ENCODE measurements at regions not wholly inside any gene's neighbourhood (a gene's known extent, or its start where the extent isn't known, plus 50 kb on each side); places are given as distances from the start of the nearest gene placed in this dataset.

GRCh38 chr6:117018771-117019170 lies 141.7 kb downstream of the RFX6 start:
- H3K27ac ChIP-seq = no peak overlapping the region
- no peaks in the 10 kb centered on the region for H3K36me3 ChIP-seq
- WGBS, 2 donors = 83 to 88% methylated on average over 1 of the region's 1 CpG
- ATAC-seq (ENCODE audit: low FRiP score in 2 of 2) (no peak), DNase-seq (no peak)
- no peaks in the 10 kb centered on the region for H3K27me3 ChIP-seq
- TF ChIP-seq CTCF (IDR thresholded peaks at IDR 0.05) (no peak), POLR2AphosphoS5 (IDR thresholded peaks at IDR 0.05) (no peak), EP300 (IDR thresholded peaks at IDR 0.05) (no peak)
- H3K9me3 ChIP-seq = peaks cover 0 to 6% (median 0%) of the 10 kb centered on the region in 4 donors
- H3K4me3 ChIP-seq = no peak overlapping the region
- no peaks in the 10 kb centered on the region for H3K4me1 ChIP-seq

GRCh38 chr6:117022774-117023173 lies 145.7 kb downstream of the RFX6 start:
- no peaks in the 10 kb centered on the region for H3K36me3 ChIP-seq
- H3K9me3 ChIP-seq = no peaks in the 10 kb centered on the region
- H3K4me3 ChIP-seq = no peak overlapping the region
- no peaks in the 10 kb centered on the region for H3K4me1 ChIP-seq
- H3K27ac ChIP-seq = no peak overlapping the region
- no peaks in the 10 kb centered on the region for H3K27me3 ChIP-seq
- TF ChIP-seq POLR2AphosphoS5 (IDR thresholded peaks at IDR 0.05) (no peak), CTCF (IDR thresholded peaks at IDR 0.05) (no peak), EP300 (IDR thresholded peaks at IDR 0.05) (no peak), POLR2A (IDR thresholded peaks at IDR 0.05) (no peak)
- no peak for DNase-seq
- ATAC-seq (ENCODE audit: low FRiP score in 2 of 2) = no peak

- Histone ChIP-seq H3K9me3 (no peaks in the 10 kb centered on the region), H3K36me3 (no peaks in the 10 kb centered on the region), H3K27ac (no peak overlapping the region), H3K4me1 (no peaks in the 10 kb centered on the region), H3K27me3 (no peaks in the 10 kb centered on the region), H3K4me3 (no peak overlapping the region)
- WGBS, 2 donors = 46 to 64% methylated on average over 5 of the region's 5 CpGs
- no peak for ATAC-seq (ENCODE audit: low FRiP score in 2 of 2)
- TF ChIP-seq EP300 (IDR thresholded peaks at IDR 0.05) (no peak), POLR2AphosphoS5 (IDR thresholded peaks at IDR 0.05) (no peak), POLR2A (IDR thresholded peaks at IDR 0.05) (no peak), CTCF (IDR thresholded peaks at IDR 0.05) (no peak)
- DNase-seq = peak in 1 of 2 donors; percentile 2
Observed at GRCh38 chr6:117025310-117025709, 148.3 kb downstream of the RFX6 start.

- TF ChIP-seq CTCF (IDR thresholded peaks at IDR 0.05) (no peak), POLR2AphosphoS5 (IDR thresholded peaks at IDR 0.05) (no peak), EP300 (IDR thresholded peaks at IDR 0.05) (no peak), POLR2A (IDR thresholded peaks at IDR 0.05) (no peak)
- Histone ChIP-seq H3K4me1 (no peaks in the 10 kb centered on the region), H3K27ac (no peak overlapping the region), H3K36me3 (no peaks in the 10 kb centered on the region), H3K9me3 (no peaks in the 10 kb centered on the region), H3K27me3 (no peaks in the 10 kb centered on the region), H3K4me3 (no peak overlapping the region)
- DNase-seq = no peak
- WGBS, 2 donors = 47 to 72% methylated on average over 1 of the region's 1 CpG
- no peak for ATAC-seq (ENCODE audit: low FRiP score in 2 of 2)
Observed at GRCh38 chr6:117028256-117028655, 151.2 kb downstream of the RFX6 start.

GRCh38 chr6:117034547-117034946 lies 157.5 kb downstream of the RFX6 start:
- ATAC-seq (ENCODE audit: low FRiP score in 2 of 2) = no peak
- H3K36me3 ChIP-seq = no peaks in the 10 kb centered on the region

More at GRCh38 chr6:117034547-117034946, 157.5 kb downstream of the RFX6 start:
- H3K4me3 ChIP-seq = no peak overlapping the region
- TF ChIP-seq CTCF (IDR thresholded peaks at IDR 0.05) = no peak
- no peak for TF ChIP-seq POLR2A (IDR thresholded peaks at IDR 0.05)
- TF ChIP-seq EP300 (IDR thresholded peaks at IDR 0.05) = no peak
- H3K27ac ChIP-seq = no peak overlapping the region
- WGBS, 2 donors = 71 to 84% methylated on average over 2 of the region's 2 CpGs
- no peak for DNase-seq
- H3K27me3 ChIP-seq = no peaks in the 10 kb centered on the region
- H3K9me3 ChIP-seq = no peaks in the 10 kb centered on the region
- H3K4me1 ChIP-seq = no peaks in the 10 kb centered on the region

Measured in upper lobe of left lung (tissue), 6 donors.